ENCODE measurements at regions not wholly inside any gene's neighbourhood (a gene's known extent, or its start where the extent isn't known, plus 50 kb on each side); places are given as distances from the start of the nearest gene placed in this dataset.

- Histone ChIP-seq H3K4me1 (no peaks in the 10 kb centered on the region), H3K9me3 (no peaks in the 10 kb centered on the region), H3K27ac (no peak overlapping the region), H3K36me3 (no peaks in the 10 kb centered on the region), H3K4me3 (replicated peaks in 1 of 3) (no peak overlapping the region), H3K27me3 (no peaks in the 10 kb centered on the region)
- WGBS, 2 donors = 80 to 88% methylated on average over 8 of the region's 8 CpGs
- no peak for DNase-seq
- TF ChIP-seq CTCF (IDR thresholded peaks at IDR 0.05) (no peak), POLR2A (IDR thresholded peaks at IDR 0.05) (no peak)
- intact Hi-C loops (cut with DNase I) = no loop called here
These were observed 54.8 kb upstream of the UQCRFS1 start for GRCh38 chr19:29267701-29268100.

GRCh38 chr19:29268103-29268502 lies 55.2 kb upstream of the UQCRFS1 start:
- Histone ChIP-seq H3K9me3 (no peaks in the 10 kb centered on the region), H3K27me3 (no peaks in the 10 kb centered on the region)
- intact Hi-C loops (cut with DNase I) = no loop called here

GRCh38 chr19:29268721-29269393 lies 55.9 kb upstream of the UQCRFS1 start:
- no peaks in the 10 kb centered on the region for H3K36me3 ChIP-seq
- H3K27ac ChIP-seq = no peak overlapping the region
- H3K27me3 ChIP-seq = no peaks in the 10 kb centered on the region
- H3K9me3 ChIP-seq = no peaks in the 10 kb centered on the region
- intact Hi-C loops (cut with DNase I) = no loop called here
- H3K4me1 ChIP-seq = no peaks in the 10 kb centered on the region
- DNase-seq = no peak
- WGBS, 2 donors = 45 to 60% methylated on average over 18 to 25 of the region's 25 CpGs
- no peak overlapping the region for H3K4me3 ChIP-seq (replicated peaks in 1 of 3)
- TF ChIP-seq POLR2A (IDR thresholded peaks at IDR 0.05) = no peak
- TF ChIP-seq CTCF (IDR thresholded peaks at IDR 0.05) = no peak

More at GRCh38 chr19:29268103-29268502, 55.2 kb upstream of the UQCRFS1 start:
- WGBS, 2 donors = 78 to 84% methylated on average over 17 of the region's 17 CpGs
- H3K4me3 ChIP-seq (replicated peaks in 1 of 3) = no peak overlapping the region
- DNase-seq = no peak
- no peaks in the 10 kb centered on the region for H3K36me3 ChIP-seq
- TF ChIP-seq POLR2A (IDR thresholded peaks at IDR 0.05) (no peak), CTCF (IDR thresholded peaks at IDR 0.05) (no peak)
- no peak overlapping the region for H3K27ac ChIP-seq
- no peaks in the 10 kb centered on the region for H3K4me1 ChIP-seq

- TF ChIP-seq CTCF (IDR thresholded peaks at IDR 0.05) = no peak
- no peak for TF ChIP-seq POLR2A (IDR thresholded peaks at IDR 0.05)
These were observed 56.7 kb upstream of the UQCRFS1 start for GRCh38 chr19:29269641-29270040.

GRCh38 chr19:29271341-29271740 lies 58.4 kb upstream of the UQCRFS1 start:
- Histone ChIP-seq H3K4me3 (replicated peaks in 1 of 3) (no peak overlapping the region), H3K36me3 (no peaks in the 10 kb centered on the region), H3K9me3 (no peaks in the 10 kb centered on the region), H3K4me1 (no peaks in the 10 kb centered on the region), H3K27ac (no peak overlapping the region), H3K27me3 (no peaks in the 10 kb centered on the region)
- TF ChIP-seq POLR2A (IDR thresholded peaks at IDR 0.05) = no peak
- no peak for TF ChIP-seq CTCF (IDR thresholded peaks at IDR 0.05)
- DNase-seq = no peak
- WGBS, 2 donors = 65 to 74% methylated on average over 3 of the region's 3 CpGs
- intact Hi-C loops (cut with DNase I) = no loop called here

More at GRCh38 chr19:29269641-29270040, 56.7 kb upstream of the UQCRFS1 start:
- Histone ChIP-seq H3K27ac (no peak overlapping the region), H3K36me3 (no peaks in the 10 kb centered on the region), H3K9me3 (no peaks in the 10 kb centered on the region), H3K27me3 (no peaks in the 10 kb centered on the region), H3K4me1 (no peaks in the 10 kb centered on the region), H3K4me3 (replicated peaks in 1 of 3) (no peak overlapping the region)
- no peak for DNase-seq
- intact Hi-C loops (cut with DNase I) = no loop called here
- WGBS, 2 donors = 69 to 79% methylated on average over 6 to 7 of the region's 12 CpGs
